Activated CD8-positive, alpha-beta T cell treated with anti-CD3 and anti-CD28 coated beads for 36 hours (primary cell): ENCODE measurements at regions not wholly inside any gene's neighbourhood (a gene's known extent, or its start where the extent isn't known, plus 50 kb on each side); places are given as distances from the start of the nearest gene placed in this dataset.

Experiments used
- ATAC-seq: fragments of 200-7000 bp; cut with Tn5 transposase; one replicate; pipeline ENCODE4 v1.10.0; 2021; ENCODE audit warnings: mild to moderate bottlenecking, moderate library complexity
- CTCF ChIA-PET: fragments of 350-600 bp; sonication (Branson Sonifier 250); formaldehyde crosslinking; loops from one replicate; lab custom pipeline; 2021; ENCODE audit warnings: antibody characterized with exemption; lab: Charles Lee
- POLR2A ChIA-PET: fragments of 350-600 bp; sonication (Branson Sonifier 250); formaldehyde crosslinking; loops from one replicate; lab custom pipeline; 2021; ENCODE audit warnings: antibody characterized with exemption; lab: Charles Lee
- DNase-seq: peaks from one replicate; pipeline ENCODE4 v3.0.0-alpha.2; 2020
- H3K27ac Mint-ChIP-seq: one replicate; pipeline ENCODE4 v1.8.0; 2021; ENCODE audit warnings: mild to moderate bottlenecking, mixed read lengths
- H3K27me3 Mint-ChIP-seq: one replicate; pipeline ENCODE4 v1.8.0; 2021; ENCODE audit warnings: mixed read lengths
- H3K36me3 Mint-ChIP-seq: one replicate; pipeline ENCODE4 v1.8.0; 2021; ENCODE audit warnings: low read depth, mixed read lengths
- H3K4me1 Mint-ChIP-seq: one replicate; pipeline ENCODE4 v1.8.0; 2021; ENCODE audit warnings: low read depth, mixed read lengths
- H3K4me3 Mint-ChIP-seq: one replicate; pipeline ENCODE4 v1.8.0; 2021; ENCODE audit warnings: mild to moderate bottlenecking, moderate library complexity, mixed read lengths
- H3K9me3 Mint-ChIP-seq: one replicate; pipeline ENCODE4 v1.8.0; 2021; ENCODE audit warnings: mixed read lengths
- intact Hi-C: fragments of 100-400 bp; cut with micrococcal nuclease; formaldehyde crosslinking; loops from one replicate; pipeline ENCODE4 v1.10.0; 2022
- TF ChIP-seq, protein P1 (sequence below): fragments of 200-600 bp; IDR thresholded peaks from one replicate; pipeline ENCODE4 v1.8.0; 2022; ENCODE audit warnings: antibody characterized with exemption, mild to moderate bottlenecking

DNA sequence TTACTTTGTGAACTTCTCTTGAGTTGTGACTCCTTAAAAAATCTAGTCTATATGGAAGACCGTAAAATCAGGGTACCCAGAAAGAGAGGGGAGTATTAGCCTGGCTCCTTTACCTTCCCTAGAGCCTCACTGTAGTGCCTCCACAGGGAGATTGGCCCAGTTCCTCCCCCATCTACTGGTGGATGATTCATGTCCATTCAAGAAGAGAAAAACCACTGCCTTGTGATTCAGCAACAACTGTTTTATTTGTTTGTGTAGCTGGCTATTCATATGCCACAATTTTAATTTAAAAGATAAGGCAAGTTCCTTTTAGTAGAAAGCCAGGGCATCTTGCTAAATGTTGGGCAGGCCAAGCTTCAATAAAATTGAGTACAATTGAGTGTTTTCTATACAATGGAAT lies 221.8 kb upstream of the KCNIP4 start:
- H3K4me3 Mint-ChIP-seq, result no peak overlapping the region
- POLR2A ChIA-PET, result no interaction called here
- H3K36me3 Mint-ChIP-seq, result no peaks in the 10 kb centered on the region
- TF ChIP-seq, protein P1, sequence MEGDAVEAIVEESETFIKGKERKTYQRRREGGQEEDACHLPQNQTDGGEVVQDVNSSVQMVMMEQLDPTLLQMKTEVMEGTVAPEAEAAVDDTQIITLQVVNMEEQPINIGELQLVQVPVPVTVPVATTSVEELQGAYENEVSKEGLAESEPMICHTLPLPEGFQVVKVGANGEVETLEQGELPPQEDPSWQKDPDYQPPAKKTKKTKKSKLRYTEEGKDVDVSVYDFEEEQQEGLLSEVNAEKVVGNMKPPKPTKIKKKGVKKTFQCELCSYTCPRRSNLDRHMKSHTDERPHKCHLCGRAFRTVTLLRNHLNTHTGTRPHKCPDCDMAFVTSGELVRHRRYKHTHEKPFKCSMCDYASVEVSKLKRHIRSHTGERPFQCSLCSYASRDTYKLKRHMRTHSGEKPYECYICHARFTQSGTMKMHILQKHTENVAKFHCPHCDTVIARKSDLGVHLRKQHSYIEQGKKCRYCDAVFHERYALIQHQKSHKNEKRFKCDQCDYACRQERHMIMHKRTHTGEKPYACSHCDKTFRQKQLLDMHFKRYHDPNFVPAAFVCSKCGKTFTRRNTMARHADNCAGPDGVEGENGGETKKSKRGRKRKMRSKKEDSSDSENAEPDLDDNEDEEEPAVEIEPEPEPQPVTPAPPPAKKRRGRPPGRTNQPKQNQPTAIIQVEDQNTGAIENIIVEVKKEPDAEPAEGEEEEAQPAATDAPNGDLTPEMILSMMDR, result no peak
- H3K27ac Mint-ChIP-seq, result no peak overlapping the region
- ATAC-seq (no peak), DNase-seq (no peak)
- intact Hi-C loops, result no loop called here
- H3K4me1 Mint-ChIP-seq, result no peaks in the 10 kb centered on the region
- peaks cover 4% of the 10 kb centered on the region for H3K9me3 Mint-ChIP-seq
- no peaks in the 10 kb centered on the region for H3K27me3 Mint-ChIP-seq
- CTCF ChIA-PET, result no interaction called here

DNA sequence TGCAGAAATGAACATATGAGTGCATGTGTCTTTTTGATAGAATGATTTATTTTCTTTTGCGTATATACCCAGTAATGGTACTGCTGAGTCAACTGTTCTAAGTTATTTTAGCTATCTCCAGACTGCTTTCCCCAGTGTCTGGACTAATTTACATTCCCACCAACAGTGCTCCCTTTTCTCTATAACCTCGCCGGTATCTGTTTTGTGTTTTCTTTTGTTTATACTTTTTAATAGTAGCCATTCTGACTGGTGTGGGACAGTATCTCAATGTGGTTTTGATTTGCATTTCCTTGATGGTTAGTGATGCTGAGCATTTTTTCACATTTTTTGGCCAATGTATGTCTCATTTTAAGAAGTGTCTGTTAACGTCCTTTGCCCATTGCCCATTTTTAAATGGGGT lies 218.6 kb upstream of the KCNIP4 start:
- TF ChIP-seq, protein P1, result no peak
- CTCF ChIA-PET, result no interaction called here
- DNase-seq (no peak), ATAC-seq (no peak)
- Mint-ChIP-seq H3K4me3 (no peak overlapping the region), H3K36me3 (no peaks in the 10 kb centered on the region), H3K4me1 (no peaks in the 10 kb centered on the region), H3K9me3 (peaks cover 4% of the 10 kb centered on the region), H3K27ac (no peak overlapping the region), H3K27me3 (no peaks in the 10 kb centered on the region)
- intact Hi-C loops, result no loop called here
- POLR2A ChIA-PET, result no interaction called here

DNA sequence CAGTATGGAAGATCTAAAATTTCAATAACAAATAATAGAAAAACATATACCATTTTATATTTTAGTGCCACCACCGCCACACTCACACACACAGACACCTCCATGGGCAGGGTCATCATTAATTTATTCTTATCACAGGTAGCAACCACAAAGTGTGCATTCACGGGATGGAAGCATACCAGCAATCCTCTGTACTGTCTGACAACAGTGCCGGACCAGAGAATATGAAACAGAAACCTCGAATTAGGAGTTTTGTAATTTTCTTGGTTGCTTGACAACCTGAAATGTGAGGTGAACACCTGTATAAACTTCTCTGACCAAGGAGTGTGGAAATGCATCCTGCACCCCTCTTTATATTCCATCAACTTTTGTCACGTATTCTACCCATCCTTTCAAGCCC lies 213.9 kb upstream of the KCNIP4 start:
- Mint-ChIP-seq H3K27ac (no peak overlapping the region), H3K4me3 (no peak overlapping the region), H3K4me1 (no peaks in the 10 kb centered on the region), H3K36me3 (no peaks in the 10 kb centered on the region), H3K9me3 (peaks cover 7% of the 10 kb centered on the region), H3K27me3 (no peaks in the 10 kb centered on the region)
- TF ChIP-seq, protein P1, result no peak
- intact Hi-C loops, result no loop called here
- POLR2A ChIA-PET, result no interaction called here
- CTCF ChIA-PET, result no interaction called here
- no peak for DNase-seq
- no peak for ATAC-seq

DNA sequence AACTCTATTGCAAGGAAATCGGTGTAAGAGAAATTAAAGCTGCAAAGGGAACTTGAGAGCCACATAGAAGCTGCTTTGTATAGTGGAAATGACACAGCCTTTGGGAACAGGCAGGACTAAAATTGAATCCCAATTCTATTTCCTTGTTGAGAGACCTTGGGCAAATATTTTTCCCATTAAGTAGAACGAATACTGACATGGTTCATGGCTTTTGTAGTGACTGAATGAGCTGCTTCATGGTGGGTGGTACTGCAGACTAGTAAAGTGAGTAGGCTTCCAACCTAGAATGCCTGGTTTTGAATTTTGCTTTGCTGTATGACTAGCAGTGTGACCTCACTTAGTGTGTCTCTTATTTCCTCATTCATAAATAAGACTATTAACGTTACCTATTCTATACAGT lies 182.2 kb upstream of the KCNIP4 start:
- no peak overlapping the region for H3K27ac Mint-ChIP-seq
- no peak overlapping the region for H3K4me3 Mint-ChIP-seq
- H3K27me3 Mint-ChIP-seq, result no peaks in the 10 kb centered on the region
- H3K4me1 Mint-ChIP-seq, result no peaks in the 10 kb centered on the region
- ATAC-seq (no peak), DNase-seq (no peak)
- H3K36me3 Mint-ChIP-seq, result no peaks in the 10 kb centered on the region
- H3K9me3 Mint-ChIP-seq, result peaks cover 1% of the 10 kb centered on the region
- intact Hi-C loops, result loop anchor here (10.0 kb wide), 1 partner anchor 254 kb away; no protein-coding TSS in a partner anchor
- ChIA-PET CTCF (interaction anchor here (1.1 to 1.2 kb wide), 2 partner anchors 208 to 342 kb away, joined by 3 to 4 read pairs; no protein-coding TSS in a partner anchor), POLR2A (no interaction called here)
- TF ChIP-seq, protein P1, result no peak

DNA sequence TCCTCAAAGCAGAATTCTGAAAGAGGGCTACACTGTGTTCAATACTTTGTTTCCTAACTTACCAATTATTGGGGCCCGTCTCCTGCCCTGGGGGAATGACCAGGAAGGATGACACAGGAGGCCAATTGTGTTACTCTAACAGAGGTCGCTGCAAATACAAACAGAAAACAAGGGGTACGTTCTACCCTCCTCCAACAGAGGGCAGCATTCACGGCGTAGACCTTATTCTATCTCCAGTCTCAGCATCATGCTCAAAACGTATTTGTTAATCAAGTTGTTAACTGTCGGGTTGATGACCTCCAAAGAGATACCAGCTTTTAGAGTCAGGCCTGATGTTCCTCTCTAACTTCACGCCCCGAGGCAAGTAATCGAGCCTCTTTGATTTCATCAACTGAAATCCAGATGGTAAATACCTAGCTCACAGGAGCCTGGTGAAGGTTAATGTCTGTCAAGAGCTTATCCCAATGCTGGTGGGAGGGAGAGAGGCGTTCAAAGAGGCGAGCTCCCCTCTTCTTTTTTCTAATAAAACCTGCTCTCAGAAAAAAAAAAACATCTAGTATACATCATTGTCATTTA lies 181.0 kb upstream of the KCNIP4 start:
- ATAC-seq (peak; percentile 49), DNase-seq (peak; percentile 39)
- TF ChIP-seq, protein P1, result peak; percentile 40
- intact Hi-C loops, result loop anchor here (10.0 kb wide), 1 partner anchor 255 kb away; no protein-coding TSS in a partner anchor
- Mint-ChIP-seq H3K4me3 (no peak overlapping the region), H3K27me3 (no peaks in the 10 kb centered on the region), H3K27ac (no peak overlapping the region), H3K4me1 (no peaks in the 10 kb centered on the region), H3K36me3 (no peaks in the 10 kb centered on the region), H3K9me3 (peaks cover 3% of the 10 kb centered on the region)
- ChIA-PET CTCF (interaction anchor here (0.8 kb wide), 1 partner anchor 228 kb away, joined by 5 read pairs; no protein-coding TSS in a partner anchor), POLR2A (no interaction called here)
